ENCODE measurements at regions not wholly inside any gene's neighbourhood (a gene's known extent, or its start where the extent isn't known, plus 50 kb on each side); places are given as distances from the start of the nearest gene placed in this dataset.

GRCh38 chr1:99441299-99442095 is 177.2 kb downstream of the PLPPR4 start:
- TF ChIP-seq, protein P1, sequence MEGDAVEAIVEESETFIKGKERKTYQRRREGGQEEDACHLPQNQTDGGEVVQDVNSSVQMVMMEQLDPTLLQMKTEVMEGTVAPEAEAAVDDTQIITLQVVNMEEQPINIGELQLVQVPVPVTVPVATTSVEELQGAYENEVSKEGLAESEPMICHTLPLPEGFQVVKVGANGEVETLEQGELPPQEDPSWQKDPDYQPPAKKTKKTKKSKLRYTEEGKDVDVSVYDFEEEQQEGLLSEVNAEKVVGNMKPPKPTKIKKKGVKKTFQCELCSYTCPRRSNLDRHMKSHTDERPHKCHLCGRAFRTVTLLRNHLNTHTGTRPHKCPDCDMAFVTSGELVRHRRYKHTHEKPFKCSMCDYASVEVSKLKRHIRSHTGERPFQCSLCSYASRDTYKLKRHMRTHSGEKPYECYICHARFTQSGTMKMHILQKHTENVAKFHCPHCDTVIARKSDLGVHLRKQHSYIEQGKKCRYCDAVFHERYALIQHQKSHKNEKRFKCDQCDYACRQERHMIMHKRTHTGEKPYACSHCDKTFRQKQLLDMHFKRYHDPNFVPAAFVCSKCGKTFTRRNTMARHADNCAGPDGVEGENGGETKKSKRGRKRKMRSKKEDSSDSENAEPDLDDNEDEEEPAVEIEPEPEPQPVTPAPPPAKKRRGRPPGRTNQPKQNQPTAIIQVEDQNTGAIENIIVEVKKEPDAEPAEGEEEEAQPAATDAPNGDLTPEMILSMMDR (IDR thresholded peaks at IDR 0.05; ENCODE audit: poor library complexity), result no peak
- no peak for TF ChIP-seq EZH2phosphoT487 (IDR thresholded peaks at IDR 0.05; ENCODE audit: low read depth, severe bottlenecking, unreplicated experiment)
